ENCODE measurements at regions not wholly inside any gene's neighbourhood (a gene's known extent, or its start where the extent isn't known, plus 50 kb on each side); places are given as distances from the start of the nearest gene placed in this dataset.

DNA sequence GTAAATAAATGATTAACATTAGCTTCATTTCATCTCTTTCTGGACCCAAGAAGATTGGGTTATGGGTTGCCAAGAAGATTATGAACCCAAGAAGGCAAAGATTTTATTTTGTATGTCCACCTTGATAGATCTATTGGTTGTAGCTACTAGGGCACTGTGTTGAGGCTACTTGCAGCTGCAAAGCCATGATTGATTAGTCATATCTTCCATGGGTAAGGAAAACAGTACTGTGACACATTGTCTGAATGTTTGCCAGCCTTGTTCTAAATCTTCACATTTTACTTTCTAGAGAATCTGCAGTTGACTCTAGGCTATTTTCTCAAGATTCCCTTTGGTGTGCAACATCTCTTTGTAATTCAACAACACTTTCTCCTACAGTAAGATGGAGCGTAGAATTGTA, 229.2 kb upstream of the KCNH8 start:
- Histone ChIP-seq H3K4me3 (no peak overlapping the region), H3K27ac (no peak overlapping the region), H3K4me1 (replicated peaks in 1 of 2) (no peaks in the 10 kb centered on the region), H3K36me3 (replicated peaks in 1 of 2) (no peaks in the 10 kb centered on the region), H3K9me3 (replicated peaks in 1 of 3) (no peaks in the 10 kb centered on the region), H3K27me3 (no peaks in the 10 kb centered on the region)
- intact Hi-C loops (cut with DNase I) = no loop called here
- no peak for DNase-seq
- TF ChIP-seq, protein P1, sequence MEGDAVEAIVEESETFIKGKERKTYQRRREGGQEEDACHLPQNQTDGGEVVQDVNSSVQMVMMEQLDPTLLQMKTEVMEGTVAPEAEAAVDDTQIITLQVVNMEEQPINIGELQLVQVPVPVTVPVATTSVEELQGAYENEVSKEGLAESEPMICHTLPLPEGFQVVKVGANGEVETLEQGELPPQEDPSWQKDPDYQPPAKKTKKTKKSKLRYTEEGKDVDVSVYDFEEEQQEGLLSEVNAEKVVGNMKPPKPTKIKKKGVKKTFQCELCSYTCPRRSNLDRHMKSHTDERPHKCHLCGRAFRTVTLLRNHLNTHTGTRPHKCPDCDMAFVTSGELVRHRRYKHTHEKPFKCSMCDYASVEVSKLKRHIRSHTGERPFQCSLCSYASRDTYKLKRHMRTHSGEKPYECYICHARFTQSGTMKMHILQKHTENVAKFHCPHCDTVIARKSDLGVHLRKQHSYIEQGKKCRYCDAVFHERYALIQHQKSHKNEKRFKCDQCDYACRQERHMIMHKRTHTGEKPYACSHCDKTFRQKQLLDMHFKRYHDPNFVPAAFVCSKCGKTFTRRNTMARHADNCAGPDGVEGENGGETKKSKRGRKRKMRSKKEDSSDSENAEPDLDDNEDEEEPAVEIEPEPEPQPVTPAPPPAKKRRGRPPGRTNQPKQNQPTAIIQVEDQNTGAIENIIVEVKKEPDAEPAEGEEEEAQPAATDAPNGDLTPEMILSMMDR (IDR thresholded peaks at IDR 0.05) = no peak
- no peak for TF ChIP-seq POLR2A (IDR thresholded peaks at IDR 0.05)
- 50 to 89% (median 78%) methylated on average over 1 of the region's 1 CpG for WGBS, 4 donors

DNA sequence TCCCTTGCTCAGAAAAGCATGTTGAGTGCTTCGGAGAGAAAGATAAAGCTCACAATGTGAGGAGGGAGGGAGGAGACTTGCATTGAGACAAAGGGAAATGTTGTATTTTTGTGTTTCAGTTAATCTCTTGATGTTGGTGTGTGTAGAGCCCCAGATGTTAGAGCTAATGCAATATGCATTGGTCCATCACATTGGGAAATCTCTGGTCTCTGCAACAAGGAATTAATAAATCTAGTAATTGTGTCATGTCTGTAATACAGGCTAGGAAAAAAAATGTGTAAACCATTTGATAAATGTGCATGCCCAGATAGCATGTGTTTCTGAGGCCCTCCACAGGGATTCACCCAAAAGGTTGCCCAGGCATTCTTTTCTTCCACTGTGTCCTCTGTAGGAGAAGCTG, 230.4 kb upstream of the KCNH8 start:
- DNase-seq = no peak

DNA sequence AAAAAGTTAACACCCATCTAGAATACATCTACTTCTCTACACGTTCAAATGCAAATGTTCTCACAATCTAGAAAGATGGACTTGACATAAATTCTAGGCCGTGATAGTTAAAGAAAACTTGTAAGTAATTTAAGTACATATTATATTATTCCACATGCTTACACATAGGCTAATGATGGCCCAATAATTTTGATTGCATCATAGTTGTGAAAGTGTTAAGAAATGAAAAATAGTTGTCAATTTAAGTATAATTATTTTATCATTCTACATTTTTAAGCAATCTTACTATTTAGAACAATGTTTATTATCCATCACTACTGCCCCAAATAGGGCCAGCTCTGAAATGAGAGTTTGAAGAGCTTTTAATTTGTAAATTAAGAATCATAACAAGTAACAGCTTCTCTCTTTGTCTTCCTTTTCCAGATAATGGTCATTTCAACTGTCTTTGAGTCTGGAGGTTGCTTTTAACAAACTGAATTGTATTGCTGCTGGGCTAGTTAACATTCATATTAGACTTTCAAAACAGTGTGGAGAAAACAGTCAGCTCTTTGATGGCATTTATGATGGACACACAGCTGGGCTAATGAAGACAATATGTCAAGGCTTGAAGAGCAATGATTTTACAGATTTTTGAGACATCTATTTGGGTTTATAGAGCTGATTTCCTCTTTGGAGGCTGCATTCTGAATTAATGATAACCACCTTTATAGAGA, 246.1 kb upstream of the KCNH8 start:
- Histone ChIP-seq H3K9me3 (replicated peaks in 1 of 3) (no peaks in the 10 kb centered on the region), H3K36me3 (replicated peaks in 1 of 2) (no peaks in the 10 kb centered on the region), H3K4me3 (no peak overlapping the region), H3K4me1 (replicated peaks in 1 of 2) (no peaks in the 10 kb centered on the region), H3K27ac (no peak overlapping the region), H3K27me3 (no peaks in the 10 kb centered on the region)
- DNase-seq = no peak
- TF ChIP-seq, protein P1 (IDR thresholded peaks at IDR 0.05) = no peak
- TF ChIP-seq POLR2A (IDR thresholded peaks at IDR 0.05) = no peak
- intact Hi-C loops (cut with DNase I) = no loop called here
- 70 to 77% (median 73%) methylated on average over 2 of the region's 2 CpGs for WGBS, 4 donors

More for the DNA sequence above, 230.4 kb upstream of the KCNH8 start:
- intact Hi-C loops (cut with DNase I) = no loop called here
- no peak overlapping the region for H3K27ac ChIP-seq
- H3K27me3 ChIP-seq = no peaks in the 10 kb centered on the region
- WGBS, 4 donors = 43 to 68% (median 52%) methylated on average over 1 of the region's 1 CpG
- no peaks in the 10 kb centered on the region for H3K4me1 ChIP-seq (replicated peaks in 1 of 2)
- no peaks in the 10 kb centered on the region for H3K36me3 ChIP-seq (replicated peaks in 1 of 2)
- no peaks in the 10 kb centered on the region for H3K9me3 ChIP-seq (replicated peaks in 1 of 3)
- TF ChIP-seq POLR2A (IDR thresholded peaks at IDR 0.05) = no peak
- TF ChIP-seq, protein P1 (IDR thresholded peaks at IDR 0.05) = no peak
- no peak overlapping the region for H3K4me3 ChIP-seq

DNA sequence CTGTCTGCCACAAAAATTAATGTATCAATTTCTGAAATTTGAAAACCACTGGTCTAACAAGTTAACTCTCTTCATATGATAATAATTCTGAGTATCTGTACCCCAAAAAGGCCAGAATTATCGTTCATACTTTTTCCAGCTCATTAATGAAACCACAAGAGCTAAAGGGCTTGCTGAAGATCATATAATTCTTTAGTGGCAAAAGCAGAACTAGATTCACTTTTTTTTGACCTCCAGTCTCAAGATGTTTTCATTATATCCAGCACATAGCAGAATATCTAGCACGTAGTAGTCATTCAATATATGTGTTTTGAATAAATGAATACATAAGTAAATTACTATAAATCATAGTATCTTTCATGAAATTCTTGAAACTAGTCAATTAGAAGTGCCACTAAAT, 246.7 kb upstream of the KCNH8 start:
- H3K27me3 ChIP-seq = no peaks in the 10 kb centered on the region
- no peak for TF ChIP-seq POLR2A (IDR thresholded peaks at IDR 0.05)
- TF ChIP-seq, protein P1 (IDR thresholded peaks at IDR 0.05) = no peak
- no peak for DNase-seq
- H3K27ac ChIP-seq = no peak overlapping the region
- intact Hi-C loops (cut with DNase I) = no loop called here
- H3K4me3 ChIP-seq = no peak overlapping the region
- 42 to 56% (median 49%) methylated on average over 2 of the region's 2 CpGs for WGBS, 4 donors
- H3K4me1 ChIP-seq (replicated peaks in 1 of 2) = no peaks in the 10 kb centered on the region
- H3K9me3 ChIP-seq (replicated peaks in 1 of 3) = no peaks in the 10 kb centered on the region
- no peaks in the 10 kb centered on the region for H3K36me3 ChIP-seq (replicated peaks in 1 of 2)

Data from adrenal gland (tissue), 9 donors.